ENCODE measurements at regions not wholly inside any gene's neighbourhood (a gene's known extent, or its start where the extent isn't known, plus 50 kb on each side); places are given as distances from the start of the nearest gene placed in this dataset.

DNA sequence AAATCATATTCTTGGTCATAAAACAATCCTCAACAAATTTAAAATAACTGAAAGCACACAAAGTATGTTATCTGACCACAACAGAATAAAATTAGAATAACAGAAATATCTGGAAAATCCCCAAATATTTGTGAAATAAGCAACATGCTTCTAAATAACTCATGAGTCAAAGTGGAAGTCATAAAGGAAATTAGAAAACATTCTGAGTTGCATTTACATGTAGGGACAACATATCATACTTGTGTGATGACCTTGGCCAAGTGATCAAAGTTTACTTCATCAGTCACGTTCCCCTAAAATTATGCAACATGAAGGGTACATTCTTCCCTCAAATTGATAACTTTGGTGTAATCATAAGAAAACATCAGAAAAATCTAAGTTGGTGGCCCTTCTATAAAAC is 64.7 kb downstream of the CSF2 start:
- DNase-seq = no peak

More for the DNA sequence above, 64.7 kb downstream of the CSF2 start:
- Mint-ChIP-seq H3K4me3 (no peak overlapping the region), H3K27ac (no peak overlapping the region), H3K4me1 (no peaks in the 10 kb centered on the region), H3K9me3 (peaks cover 4 to 7% of the 10 kb centered on the region in 2 donors), H3K36me3 (peaks cover 12% of the 10 kb centered on the region), H3K27me3 (ENCODE audit: low read depth in 2 of 2) (peaks cover 0 to 8% of the 10 kb centered on the region in 2 donors)
- intact Hi-C loops (cut with micrococcal nuclease) = no loop called here
- Histone ChIP-seq H3K27ac (ENCODE audit: low read length) (no peak overlapping the region), H3K27me3 (ENCODE audit: control insufficient read depth, insufficient read depth, low read length) (no peaks in the 10 kb centered on the region), H3K36me3 (ENCODE audit: control insufficient read depth, insufficient read depth, low read length) (no peaks in the 10 kb centered on the region), H3K4me1 (ENCODE audit: control insufficient read depth, insufficient read depth, low read length) (no peaks in the 10 kb centered on the region), H3K4me3 (ENCODE audit: low read length) (no peak overlapping the region), H3K9me3 (ENCODE audit: control insufficient read depth, insufficient read depth, low read length) (no peaks in the 10 kb centered on the region)
- no peak for ATAC-seq
- TF ChIP-seq, protein P1, sequence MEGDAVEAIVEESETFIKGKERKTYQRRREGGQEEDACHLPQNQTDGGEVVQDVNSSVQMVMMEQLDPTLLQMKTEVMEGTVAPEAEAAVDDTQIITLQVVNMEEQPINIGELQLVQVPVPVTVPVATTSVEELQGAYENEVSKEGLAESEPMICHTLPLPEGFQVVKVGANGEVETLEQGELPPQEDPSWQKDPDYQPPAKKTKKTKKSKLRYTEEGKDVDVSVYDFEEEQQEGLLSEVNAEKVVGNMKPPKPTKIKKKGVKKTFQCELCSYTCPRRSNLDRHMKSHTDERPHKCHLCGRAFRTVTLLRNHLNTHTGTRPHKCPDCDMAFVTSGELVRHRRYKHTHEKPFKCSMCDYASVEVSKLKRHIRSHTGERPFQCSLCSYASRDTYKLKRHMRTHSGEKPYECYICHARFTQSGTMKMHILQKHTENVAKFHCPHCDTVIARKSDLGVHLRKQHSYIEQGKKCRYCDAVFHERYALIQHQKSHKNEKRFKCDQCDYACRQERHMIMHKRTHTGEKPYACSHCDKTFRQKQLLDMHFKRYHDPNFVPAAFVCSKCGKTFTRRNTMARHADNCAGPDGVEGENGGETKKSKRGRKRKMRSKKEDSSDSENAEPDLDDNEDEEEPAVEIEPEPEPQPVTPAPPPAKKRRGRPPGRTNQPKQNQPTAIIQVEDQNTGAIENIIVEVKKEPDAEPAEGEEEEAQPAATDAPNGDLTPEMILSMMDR (IDR thresholded peaks at IDR 0.05) = no peak
- WGBS (ENCODE audit: insufficient coverage) = 100% methylated on average over 1 of the region's 1 CpG

Data from natural killer cell (primary cell).